Epithelial cell of proximal tubule (primary cell): ENCODE measurements at regions not wholly inside any gene's neighbourhood (a gene's known extent, or its start where the extent isn't known, plus 50 kb on each side); places are given as distances from the start of the nearest gene placed in this dataset.

Source experiments
- DNase-seq: peaks from one replicate; pipeline ENCODE4 v3.0.0-alpha.2; 2011; ENCODE audit warnings: low read depth
- H3K4me3 ChIP-seq: 2 replicates; pipeline ENCODE4 v1.5.1; 2011; ENCODE audit warnings: low read depth, mild to moderate bottlenecking, low read length
- CTCF ChIP-seq: conservative IDR thresholded peaks from 2 replicates; pipeline ENCODE4 v1.5.1; 2012; ENCODE audit warnings: low read depth, mild to moderate bottlenecking, low read length

DNA sequence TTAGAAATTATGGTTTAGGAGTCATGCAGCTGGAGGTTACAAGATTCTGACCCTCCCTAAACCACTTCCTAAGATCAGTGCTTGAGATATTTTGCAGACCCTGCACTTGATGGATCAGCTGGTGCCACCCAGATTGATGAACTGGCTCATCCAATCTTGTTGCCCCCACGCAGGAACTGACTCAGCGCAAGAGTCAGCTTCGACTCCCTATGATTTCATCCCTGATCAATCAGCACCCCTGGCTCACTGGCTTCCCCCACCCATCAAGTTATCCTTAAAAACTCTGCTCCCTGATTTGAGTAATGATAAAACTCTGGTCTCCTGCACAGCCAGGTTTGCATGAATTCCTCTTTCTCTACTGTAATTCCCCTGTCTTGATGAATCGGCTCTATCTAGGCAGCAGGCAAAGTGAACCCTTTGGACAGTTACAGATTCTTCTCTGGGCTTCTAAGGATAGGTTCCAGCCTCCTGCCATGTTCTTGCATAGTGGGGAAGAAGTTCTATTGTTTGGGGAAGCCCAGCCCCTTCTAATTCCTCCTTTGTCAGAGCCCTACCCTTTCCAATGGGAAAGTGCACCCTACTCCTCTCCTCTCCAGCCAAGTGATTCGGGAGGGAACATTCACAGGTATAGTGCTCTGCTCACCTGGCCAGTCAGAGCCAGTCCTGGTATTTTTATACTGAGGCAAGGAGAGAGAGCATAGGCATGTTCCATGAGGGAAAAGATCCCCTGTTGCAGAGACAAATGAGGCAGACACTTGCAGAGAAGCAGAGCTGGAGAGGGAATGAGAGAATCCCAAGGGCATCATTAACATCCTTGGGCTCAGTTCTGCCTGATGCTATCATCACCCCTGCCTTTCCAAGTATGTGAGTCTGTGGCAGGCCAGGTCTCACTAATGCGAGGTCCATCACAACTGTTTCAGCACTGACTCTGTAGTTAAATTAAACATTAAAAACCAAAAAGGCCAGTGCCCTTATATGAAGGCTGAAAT, 224.4 kb upstream of the GALNT17 start:
- DNase-seq: no peak
- TF ChIP-seq CTCF: no peak
- no peak overlapping the region for H3K4me3 ChIP-seq

DNA sequence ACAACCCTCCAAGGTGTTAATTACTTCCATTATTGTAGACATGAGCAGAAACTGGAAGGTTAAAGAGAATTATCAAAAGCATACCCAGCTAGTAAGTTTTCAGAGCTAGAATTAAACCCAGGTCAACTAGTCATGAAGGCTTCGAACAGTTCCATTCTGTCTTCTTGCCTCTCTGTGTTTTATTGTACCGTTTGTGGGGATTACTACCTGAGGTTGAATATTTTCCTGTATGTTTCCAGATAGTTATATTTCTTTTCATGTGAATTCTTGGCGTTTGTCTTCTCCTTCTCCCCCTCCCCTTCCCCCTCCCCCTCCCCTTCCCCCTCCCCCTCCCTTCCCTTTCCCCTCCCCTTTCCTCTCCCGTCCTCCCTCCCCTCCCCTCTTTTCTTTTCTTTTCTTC, 218.0 kb upstream of the GALNT17 start:
- TF ChIP-seq CTCF: no peak
- no peak for DNase-seq
- H3K4me3 ChIP-seq: no peak overlapping the region

DNA sequence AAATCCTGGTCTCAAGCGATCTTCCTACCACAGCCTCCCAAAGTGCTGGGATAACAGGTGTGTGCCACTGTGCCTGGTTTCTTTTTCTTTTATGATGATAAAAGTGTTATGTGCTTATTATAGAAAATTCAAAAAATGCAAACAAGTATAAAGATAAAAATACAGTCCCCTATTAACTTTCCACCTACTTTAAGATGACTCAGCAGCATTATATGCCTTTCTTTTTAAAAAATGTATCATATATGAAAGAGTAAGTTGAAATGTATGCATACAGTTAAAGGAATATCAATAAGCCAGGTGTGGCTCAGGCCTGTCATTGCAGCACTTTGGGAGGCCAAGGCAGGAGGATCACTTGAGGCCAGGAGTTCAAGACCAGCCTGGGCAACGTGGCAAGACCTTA, 216.9 kb upstream of the GALNT17 start:
- TF ChIP-seq CTCF: no peak
- DNase-seq: no peak
- no peak overlapping the region for H3K4me3 ChIP-seq

GRCh38 chr7:70919481-70920073, 212.4 kb upstream of the GALNT17 start:
- no peak for DNase-seq
- no peak for TF ChIP-seq CTCF
- H3K4me3 ChIP-seq: no peak overlapping the region

GRCh38 chr7:70920876-70921275, 211.1 kb upstream of the GALNT17 start:
- no peak for DNase-seq
- no peak for TF ChIP-seq CTCF

DNA sequence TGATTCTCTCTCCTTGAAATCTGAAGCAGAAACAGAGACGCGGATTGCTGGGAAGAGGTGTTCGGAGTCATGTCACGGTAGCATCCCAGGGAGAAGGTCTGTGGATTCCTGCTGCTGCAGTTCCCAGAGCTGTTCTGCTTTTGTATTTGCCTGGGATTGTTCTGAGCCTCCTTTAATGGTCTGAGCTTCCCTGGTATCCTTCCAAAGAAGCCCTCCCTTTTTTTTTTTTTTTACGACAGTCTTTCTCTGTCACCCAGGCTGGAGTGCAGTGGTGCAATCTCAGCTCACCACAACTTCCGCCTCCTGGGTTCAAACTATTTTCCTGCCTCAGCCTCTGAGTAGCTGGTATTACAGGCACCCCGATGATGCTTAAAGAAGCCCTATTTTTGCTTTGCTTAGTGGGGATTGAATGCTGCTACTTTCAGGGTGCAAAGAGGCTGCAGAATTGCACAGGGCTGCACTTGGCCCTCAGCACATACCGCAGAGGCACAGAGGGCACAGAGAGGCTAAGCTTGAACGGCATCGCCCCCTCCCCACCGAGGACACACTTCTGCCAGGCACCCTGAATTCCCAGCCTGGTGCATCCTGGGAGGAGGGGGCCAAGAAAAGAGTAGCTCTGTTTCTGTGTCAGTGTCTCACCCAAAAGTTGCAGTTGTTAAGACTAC, 208.6 kb upstream of the GALNT17 start:
- TF ChIP-seq CTCF: no peak
- no peak overlapping the region for H3K4me3 ChIP-seq
- DNase-seq: no peak

More at GRCh38 chr7:70920876-70921275, 211.1 kb upstream of the GALNT17 start:
- no peak overlapping the region for H3K4me3 ChIP-seq
